ENCODE measurements at regions not wholly inside any gene's neighbourhood (a gene's known extent, or its start where the extent isn't known, plus 50 kb on each side); places are given as distances from the start of the nearest gene placed in this dataset.

GRCh38 chr10:121102706-121103105 is 251.5 kb downstream of the WDR11 start:
- no peak for TF ChIP-seq POLR2A (IDR thresholded peaks at IDR 0.05)
- no peak for TF ChIP-seq CTCF (IDR thresholded peaks at IDR 0.05)

Data from stomach (tissue), 4 donors.